ENCODE measurements at regions not wholly inside any gene's neighbourhood (a gene's known extent, or its start where the extent isn't known, plus 50 kb on each side); places are given as distances from the start of the nearest gene placed in this dataset.
A peak's percentile ranks its signal among the peaks of the same experiment; 100 is the strongest.

DNA sequence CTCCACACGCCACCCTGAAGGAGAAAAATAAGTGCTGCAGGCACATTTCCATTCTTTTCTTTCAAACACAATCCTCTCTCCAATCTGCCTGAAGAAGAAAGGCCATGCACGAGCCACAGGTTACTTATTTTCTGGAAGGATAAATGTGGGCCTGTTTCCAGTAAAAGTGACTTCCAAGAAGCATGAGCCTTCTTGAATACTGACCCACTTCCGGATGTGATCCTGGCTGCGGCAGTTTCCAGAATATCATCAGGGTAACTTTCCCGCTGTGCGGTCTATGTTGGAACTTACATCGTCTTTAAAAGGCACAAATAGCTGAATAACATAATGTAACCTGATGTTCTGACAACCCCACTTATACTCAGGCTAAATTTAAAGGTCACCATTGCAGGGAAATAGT lies 66.3 kb upstream of the TAPT1 start:
- Histone ChIP-seq H3K27ac (ENCODE audit: extremely low read depth, low read depth, low read length) (no peak overlapping the region), H3K36me3 (ENCODE audit: control insufficient read depth, insufficient read depth, low read length) (no peaks in the 10 kb centered on the region), H3K27me3 (ENCODE audit: control insufficient read depth in 2 of 2, insufficient read depth in 2 of 2, low read length in 2 of 2) (no peaks in the 10 kb centered on the region), H3K9ac (ENCODE audit: insufficient read depth in 1 of 2, low read depth in 2 of 2, low read length in 2 of 2) (no peak overlapping the region), H3K79me2 (ENCODE audit: control insufficient read depth, insufficient read depth, low read length) (no peaks in the 10 kb centered on the region), H2AFZ (ENCODE audit: low read depth, low read length) (peak overlapping the region; percentile 63; the same call in 1 of the 2 replicates), H3K9me1 (ENCODE audit: control insufficient read depth, insufficient read depth, low read length) (no peaks in the 10 kb centered on the region), H3K4me1 (replicated peaks in 1 of 2; ENCODE audit: control insufficient read depth in 2 of 2, insufficient read depth in 2 of 2, low read length in 2 of 2) (no peaks in the 10 kb centered on the region), H3K9me3 (replicated peaks; ENCODE audit: control insufficient read depth, insufficient read depth, low read depth, low read length) (no peaks in the 10 kb centered on the region), H4K20me1 (replicated peaks; ENCODE audit: control insufficient read depth, insufficient read depth, low read length) (no peaks in the 10 kb centered on the region), H3K4me2 (ENCODE audit: insufficient read depth, low read length) (no peak overlapping the region), H3K4me3 (no peak overlapping the region)
- TF ChIP-seq HNRNPLL (IDR thresholded peaks at IDR 0.05; ENCODE audit: low read depth, low read length, poor library complexity, severe bottlenecking), result peak; percentile 51
- TF ChIP-seq, protein P1, sequence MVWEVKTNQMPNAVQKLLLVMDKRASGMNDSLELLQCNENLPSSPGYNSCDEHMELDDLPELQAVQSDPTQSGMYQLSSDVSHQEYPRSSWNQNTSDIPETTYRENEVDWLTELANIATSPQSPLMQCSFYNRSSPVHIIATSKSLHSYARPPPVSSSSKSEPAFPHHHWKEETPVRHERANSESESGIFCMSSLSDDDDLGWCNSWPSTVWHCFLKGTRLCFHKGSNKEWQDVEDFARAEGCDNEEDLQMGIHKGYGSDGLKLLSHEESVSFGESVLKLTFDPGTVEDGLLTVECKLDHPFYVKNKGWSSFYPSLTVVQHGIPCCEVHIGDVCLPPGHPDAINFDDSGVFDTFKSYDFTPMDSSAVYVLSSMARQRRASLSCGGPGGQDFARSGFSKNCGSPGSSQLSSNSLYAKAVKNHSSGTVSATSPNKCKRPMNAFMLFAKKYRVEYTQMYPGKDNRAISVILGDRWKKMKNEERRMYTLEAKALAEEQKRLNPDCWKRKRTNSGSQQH (CRISPR knock-in tag; IDR thresholded peaks at IDR 0.05), result no peak
- TF ChIP-seq ZNF175 (CRISPR knock-in tag; IDR thresholded peaks at IDR 0.05; ENCODE audit: low read depth), result no peak
- no peak for TF ChIP-seq SRF (CRISPR knock-in tag; IDR thresholded peaks at IDR 0.05)
- TF ChIP-seq ZNF212 (CRISPR knock-in tag; IDR thresholded peaks at IDR 0.05), result no peak
- no TSS peak for BruUV-seq (replicated peaks)
- ChIA-PET POLR2A (interaction anchor here (0.6 kb wide), 1 partner anchor 1446 kb away, joined by 5 read pairs; no protein-coding TSS in a partner anchor), CTCF (ENCODE audit: low intra/inter-chr PET ratio) (no interaction called here)
- in situ Hi-C loops (cut with MboI), result loop anchor here (10.0 to 25.0 kb wide), 2 partner anchors 162 to 1045 kb away; no protein-coding TSS in a partner anchor
- DNase-seq (ENCODE audit: extremely low read depth in 1 of 4, low spot score in 3 of 4) (no peak), ATAC-seq (peak; percentile 42), FAIRE-seq (no peak)
- intact Hi-C loops (cut with micrococcal nuclease), result loop anchor here (5.0 kb wide), 1 partner anchor 1030 kb away; no protein-coding TSS in a partner anchor
- WGBS (ENCODE audit: insufficient coverage, low coverage, missing lambda C conversion rate), result 9% methylated on average over 7 of the region's 7 CpGs
